Erythroblast (primary cell): ENCODE measurements at regions not wholly inside any gene's neighbourhood (a gene's known extent, or its start where the extent isn't known, plus 50 kb on each side); places are given as distances from the start of the nearest gene placed in this dataset.

Source experiments
- GATA1 ChIP-seq: IDR thresholded peaks from 2 replicates; pipeline ENCODE4 v1.6.1; 2011; ENCODE audit warnings: low read depth, mild to moderate bottlenecking, control low read depth, low read length, moderate library complexity
- POLR2A ChIP-seq: IDR thresholded peaks from 2 replicates; pipeline ENCODE4 v1.6.1; 2011; ENCODE audit warnings: mild to moderate bottlenecking, low read length

DNA sequence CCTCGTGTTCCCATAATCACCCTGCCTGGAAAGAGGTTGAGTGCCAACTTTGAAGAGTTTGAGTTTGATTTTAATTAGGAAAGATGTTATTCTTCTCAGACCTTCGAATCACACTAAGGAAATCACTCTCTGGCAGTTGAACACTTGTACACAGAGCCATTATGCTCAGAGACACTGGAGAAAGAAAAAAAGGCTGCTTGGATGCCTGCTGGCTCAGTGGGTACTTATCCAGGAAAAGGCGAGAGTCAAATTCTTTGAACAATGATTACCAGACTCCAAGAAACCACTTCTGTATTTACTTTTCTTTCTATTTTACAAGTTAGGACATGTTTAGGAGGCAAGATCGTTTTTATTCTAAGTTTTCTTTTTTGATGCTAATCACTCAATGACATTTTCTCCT is 438.5 kb upstream of the FAT3 start:
- TF ChIP-seq POLR2A (no peak), GATA1 (no peak)
